Loucy (cell line): ENCODE measurements at regions not wholly inside any gene's neighbourhood (a gene's known extent, or its start where the extent isn't known, plus 50 kb on each side); places are given as distances from the start of the nearest gene placed in this dataset.

Source experiments
- H2AFZ ChIP-seq: fragments of 200-600 bp; sonication (generic); 2 replicates; pipeline ENCODE4 v1.6.0; 2016; ENCODE audit warnings: antibody characterized with exemption, mild to moderate bottlenecking, low read length, moderate library complexity
- H3F3A ChIP-seq: fragments of 200-600 bp; 2 replicates; pipeline ENCODE4 v1.6.0; 2016; ENCODE audit warnings: antibody characterized with exemption, low read depth, mild to moderate bottlenecking
- H3K27me3 ChIP-seq: fragments of 200-600 bp; sonication (generic); 2 replicates; pipeline ENCODE4 v1.6.1; 2014; ENCODE audit warnings: low read length, mild to moderate bottlenecking; ENCODE audit not compliant: insufficient read depth, poor library complexity, severe bottlenecking
- H3K36me3 ChIP-seq: fragments of 200-600 bp; sonication (generic); 2 replicates; pipeline ENCODE4 v1.6.1; 2016; ENCODE audit warnings: low read length; ENCODE audit not compliant: insufficient read depth
- H3K4me1 ChIP-seq: fragments of 200-600 bp; sonication (generic); 2 replicates; pipeline ENCODE4 v1.5.1; 2014; ENCODE audit warnings: low read length, mild to moderate bottlenecking; ENCODE audit not compliant: insufficient read depth, poor library complexity, severe bottlenecking
- H3K4me2 ChIP-seq: fragments of 200-600 bp; sonication (generic); 2 replicates; pipeline ENCODE4 v1.6.0; 2014; ENCODE audit warnings: antibody characterized with exemption, low read length, low read depth, mild to moderate bottlenecking; ENCODE audit not compliant: poor library complexity, severe bottlenecking
- H3K4me3 ChIP-seq: fragments of 200-600 bp; sonication (generic); 2 replicates; pipeline ENCODE4 v1.5.1; 2014; ENCODE audit warnings: low read length, mild to moderate bottlenecking, mixed read lengths; ENCODE audit not compliant: poor library complexity, severe bottlenecking
- H3K79me2 ChIP-seq: fragments of 200-600 bp; sonication (generic); 2 replicates; pipeline ENCODE4 v1.6.1; 2014; ENCODE audit warnings: low read length; ENCODE audit not compliant: insufficient read depth
- H3K9ac ChIP-seq: fragments of 200-600 bp; sonication (generic); 2 replicates; pipeline ENCODE4 v1.6.0; 2014; ENCODE audit warnings: mild to moderate bottlenecking, low read depth, low read length, moderate library complexity; ENCODE audit not compliant: poor library complexity, severe bottlenecking
- H3K9me2 ChIP-seq: fragments of 200-600 bp; sonication (generic); replicated peaks from 2 replicates; pipeline ENCODE4 v1.6.1; 2016; ENCODE audit warnings: low read depth, low read length, mixed read lengths
- H3K9me3 ChIP-seq: fragments of 200-600 bp; sonication (generic); 2 replicates; pipeline ENCODE4 v1.6.1; 2014; ENCODE audit warnings: mild to moderate bottlenecking, antibody characterized with exemption, low read length, low read depth; ENCODE audit not compliant: insufficient read depth
- H4K20me1 ChIP-seq: fragments of 200-600 bp; sonication (generic); 2 replicates; pipeline ENCODE4 v1.6.0; 2014; ENCODE audit warnings: antibody characterized with exemption, low read length, mild to moderate bottlenecking; ENCODE audit not compliant: insufficient read depth, poor library complexity, severe bottlenecking
- CTCF ChIP-seq: fragments of 200-600 bp; sonication (generic); conservative IDR thresholded peaks from 2 replicates; pipeline ENCODE4 v1.5.1; 2014; ENCODE audit warnings: mild to moderate bottlenecking, antibody characterized with exemption, low read length
- EZH2phosphoT487 ChIP-seq: fragments of 200-600 bp; IDR thresholded peaks from 2 replicates; pipeline ENCODE4 v1.6.1; 2018; ENCODE audit warnings: antibody characterized with exemption, mild to moderate bottlenecking, moderate library complexity, borderline replicate concordance

GRCh38 chr3:127405010-127405598, 117.3 kb upstream of the PRR20G start:
- no peaks in the 10 kb centered on the region for H3K4me1 ChIP-seq
- no peak overlapping the region for H2AFZ ChIP-seq
- no peak overlapping the region for H3K4me3 ChIP-seq
- no peaks in the 10 kb centered on the region for H4K20me1 ChIP-seq
- H3K79me2 ChIP-seq: no peaks in the 10 kb centered on the region
- H3K9me3 ChIP-seq: no peaks in the 10 kb centered on the region
- TF ChIP-seq EZH2phosphoT487: no peak
- TF ChIP-seq CTCF: no peak
- no peak overlapping the region for H3K9ac ChIP-seq
- no peaks in the 10 kb centered on the region for H3K27me3 ChIP-seq
- no peaks in the 10 kb centered on the region for H3F3A ChIP-seq
- no peaks in the 10 kb centered on the region for H3K9me2 ChIP-seq
- H3K36me3 ChIP-seq: no peaks in the 10 kb centered on the region
- no peak overlapping the region for H3K4me2 ChIP-seq

GRCh38 chr3:127404221-127405009, 116.6 kb upstream of the PRR20G start:
- no peak overlapping the region for H3K4me2 ChIP-seq
- H3K36me3 ChIP-seq: no peaks in the 10 kb centered on the region
- no peak overlapping the region for H3K4me3 ChIP-seq
- no peaks in the 10 kb centered on the region for H3K9me2 ChIP-seq
- H3F3A ChIP-seq: no peaks in the 10 kb centered on the region
- no peak overlapping the region for H3K9ac ChIP-seq
- no peaks in the 10 kb centered on the region for H3K27me3 ChIP-seq
- no peak for TF ChIP-seq EZH2phosphoT487
- no peak for TF ChIP-seq CTCF
- no peaks in the 10 kb centered on the region for H3K9me3 ChIP-seq
- H3K79me2 ChIP-seq: no peaks in the 10 kb centered on the region
- H3K4me1 ChIP-seq: no peaks in the 10 kb centered on the region
- no peaks in the 10 kb centered on the region for H4K20me1 ChIP-seq
- H2AFZ ChIP-seq: no peak overlapping the region

GRCh38 chr3:127403795-127404194, 115.9 kb upstream of the PRR20G start:
- H3K4me1 ChIP-seq: no peaks in the 10 kb centered on the region
- no peaks in the 10 kb centered on the region for H3K27me3 ChIP-seq
- H2AFZ ChIP-seq: no peak overlapping the region
- no peaks in the 10 kb centered on the region for H3F3A ChIP-seq
- no peaks in the 10 kb centered on the region for H3K9me3 ChIP-seq
- no peaks in the 10 kb centered on the region for H3K79me2 ChIP-seq
- no peaks in the 10 kb centered on the region for H3K9me2 ChIP-seq
- no peaks in the 10 kb centered on the region for H4K20me1 ChIP-seq
- no peaks in the 10 kb centered on the region for H3K36me3 ChIP-seq
- H3K4me2 ChIP-seq: no peak overlapping the region
- no peak for TF ChIP-seq CTCF
- TF ChIP-seq EZH2phosphoT487: no peak
- no peak overlapping the region for H3K9ac ChIP-seq
- H3K4me3 ChIP-seq: no peak overlapping the region
